Neuronal stem cell (in vitro differentiated cells): ENCODE measurements at regions not wholly inside any gene's neighbourhood (a gene's known extent, or its start where the extent isn't known, plus 50 kb on each side); places are given as distances from the start of the nearest gene placed in this dataset.

Experiments
- DNase-seq: peaks from one replicate; pipeline ENCODE4 v3.0.0-alpha.2; 2013; ENCODE audit warnings: low spot score
- H2AFZ ChIP-seq: one replicate; pipeline ENCODE4 v1.6.1; 2013; ENCODE audit warnings: mild to moderate bottlenecking, low read length, inconsistent platforms
- H2AK5ac ChIP-seq: 2 replicates; pipeline ENCODE4 v1.6.1; 2013; ENCODE audit warnings: low read depth, mild to moderate bottlenecking, inconsistent platforms, low read length, moderate library complexity, mixed read lengths
- H2BK120ac ChIP-seq: 2 replicates; pipeline ENCODE4 v1.6.1; 2013; ENCODE audit warnings: low read depth, mild to moderate bottlenecking, inconsistent platforms, low read length, moderate library complexity, mixed read lengths
- H2BK12ac ChIP-seq: one replicate; pipeline ENCODE4 v1.6.1; 2013; ENCODE audit warnings: low read length, inconsistent platforms
- H2BK15ac ChIP-seq: 2 replicates; pipeline ENCODE4 v1.6.1; 2013; ENCODE audit warnings: mild to moderate bottlenecking, low read length, inconsistent platforms, mixed read lengths
- H2BK5ac ChIP-seq: one replicate; pipeline ENCODE4 v1.6.1; 2013; ENCODE audit warnings: inconsistent platforms, mild to moderate bottlenecking, low read length, moderate library complexity
- H3K14ac ChIP-seq: one replicate; pipeline ENCODE4 v1.6.1; 2013; ENCODE audit warnings: low read length, inconsistent platforms
- H3K18ac ChIP-seq: 2 replicates; pipeline ENCODE4 v1.6.1; 2013; ENCODE audit warnings: low read length, inconsistent platforms
- H3K23ac ChIP-seq: 2 replicates; pipeline ENCODE4 v1.6.1; 2013; ENCODE audit warnings: low read depth, mild to moderate bottlenecking, mixed read lengths, low read length, inconsistent platforms; ENCODE audit not compliant: poor library complexity
- H3K27ac ChIP-seq: replicated peaks from 3 replicates; pipeline ENCODE4 v1.5.1; 2013; ENCODE audit warnings: low read length, inconsistent platforms
- H3K27me3 ChIP-seq, 3 experiments: 2 replicates each; pipeline ENCODE4 v1.6.1; 2013; ENCODE audit warnings: low read length in 3 of 3, mild to moderate bottlenecking in 2 of 3, inconsistent platforms in 1 of 3, low read depth in 1 of 3, mixed read lengths in 1 of 3, moderate library complexity in 1 of 3; ENCODE audit not compliant: control insufficient read depth in 3 of 3, insufficient read depth in 3 of 3
- H3K36me3 ChIP-seq, 2 donors: replicated peaks in 1 of 2; 2 replicates each; pipeline ENCODE4 v1.6.1; 2013; ENCODE audit warnings: low read length in 2 of 2; ENCODE audit not compliant: control insufficient read depth in 2 of 2, insufficient read depth in 2 of 2
- H3K4ac ChIP-seq: 2 replicates; pipeline ENCODE4 v1.6.1; 2013; ENCODE audit warnings: inconsistent platforms, mild to moderate bottlenecking, low read length, moderate library complexity
- H3K4me1 ChIP-seq, 2 donors: 1 replicate in 1 of 2; 2 replicates in 1 of 2; pipeline ENCODE4 v1.6.1; 2013; ENCODE audit warnings: low read length in 2 of 2, low read depth in 1 of 2; ENCODE audit not compliant: control insufficient read depth in 2 of 2, insufficient read depth in 1 of 2
- H3K4me2 ChIP-seq: one replicate; pipeline ENCODE4 v1.6.1; 2013; ENCODE audit warnings: mild to moderate bottlenecking, low read length, inconsistent platforms; ENCODE audit not compliant: insufficient read depth, poor library complexity, severe bottlenecking
- H3K4me3 ChIP-seq, 2 donors: 2 replicates each; pipeline ENCODE4 v1.5.1; 2013; ENCODE audit warnings: low read length in 2 of 2, mild to moderate bottlenecking in 2 of 2, inconsistent platforms in 1 of 2, moderate library complexity in 1 of 2
- H3K79me1 ChIP-seq: one replicate; pipeline ENCODE4 v1.6.1; 2013; ENCODE audit warnings: low read depth, mild to moderate bottlenecking, inconsistent platforms, low read length, moderate library complexity
- H3K9ac ChIP-seq: one replicate; pipeline ENCODE4 v1.6.1; 2013; ENCODE audit warnings: mild to moderate bottlenecking, low read depth, low read length, inconsistent platforms; ENCODE audit not compliant: poor library complexity
- H3K9me3 ChIP-seq, 2 donors: replicated peaks in 1 of 2; 2 replicates each; pipeline versions ENCODE3 to v1.6.1; 2013; ENCODE audit warnings: low read length in 2 of 2, mild to moderate bottlenecking in 2 of 2, inconsistent platforms in 1 of 2, low read depth in 1 of 2, mixed read lengths in 1 of 2, moderate library complexity in 1 of 2; ENCODE audit not compliant: control insufficient read depth in 2 of 2, insufficient read depth in 1 of 2
- H4K8ac ChIP-seq: one replicate; pipeline ENCODE4 v1.6.1; 2013; ENCODE audit warnings: low read depth, mild to moderate bottlenecking, inconsistent platforms, low read length, moderate library complexity
- H4K91ac ChIP-seq: one replicate; pipeline ENCODE4 v1.6.1; 2013; ENCODE audit warnings: low read length, low read depth, mild to moderate bottlenecking, inconsistent platforms; ENCODE audit not compliant: poor library complexity
- WGBS, 2 donors: extraction: QIAGEN DNeasy Blood & Tissue Kit; methylation state at CpG; one replicate each; pipeline ENCODE4 v1.1.7; 2013; ENCODE audit warnings: missing lambda C conversion rate in 2 of 2, mixed read lengths in 1 of 2; ENCODE audit not compliant: insufficient read length in 2 of 2, insufficient replicate concordance in 1 of 2; ENCODE audit errors: extremely low coverage in 2 of 2; 5-methylcytosine and 5-hydroxymethylcytosine counted together

GRCh38 chrX:38861489-38861888 is 60.2 kb downstream of the MID1IP1 start:
- no peaks in the 10 kb centered on the region for H3K9me3 ChIP-seq
- no peak overlapping the region for H4K91ac ChIP-seq
- no peak overlapping the region for H3K18ac ChIP-seq
- no peaks in the 10 kb centered on the region for H3K79me1 ChIP-seq
- no CpG with 5 or more reads among the region's 2 CpGs for WGBS, 2 donors
- H4K8ac ChIP-seq: no peak overlapping the region
- no peak overlapping the region for H2AFZ ChIP-seq
- no peak overlapping the region for H2BK120ac ChIP-seq
- no peaks in the 10 kb centered on the region for H3K36me3 ChIP-seq
- no peak overlapping the region for H2BK15ac ChIP-seq
- H3K4me2 ChIP-seq: no peak overlapping the region
- no peak overlapping the region for H3K23ac ChIP-seq
- no peak overlapping the region for H2BK12ac ChIP-seq
- peaks cover 0 to 6% (median 0%) of the 10 kb centered on the region in 3 experiments for H3K27me3 ChIP-seq
- no peak overlapping the region for H3K27ac ChIP-seq
- DNase-seq: no peak
- no peaks in the 10 kb centered on the region for H3K4me1 ChIP-seq
- no peak overlapping the region for H2BK5ac ChIP-seq
- H2AK5ac ChIP-seq: no peak overlapping the region
- H3K9ac ChIP-seq: no peak overlapping the region
- no peak overlapping the region for H3K4ac ChIP-seq
- H3K4me3 ChIP-seq: no peak overlapping the region
- no peak overlapping the region for H3K14ac ChIP-seq

- H3K79me1 ChIP-seq: no peaks in the 10 kb centered on the region
- no peak overlapping the region for H2BK15ac ChIP-seq
- no peak overlapping the region for H2BK5ac ChIP-seq
- no CpG with 5 or more reads among the region's 3 CpGs for WGBS, 2 donors
- no peak overlapping the region for H3K27ac ChIP-seq
- no peaks in the 10 kb centered on the region for H3K9me3 ChIP-seq
- no peak overlapping the region for H3K23ac ChIP-seq
- H3K4ac ChIP-seq: no peak overlapping the region
- H3K27me3 ChIP-seq: peaks cover 0 to 6% (median 0%) of the 10 kb centered on the region in 3 experiments
- DNase-seq: no peak
- no peak overlapping the region for H4K91ac ChIP-seq
- H2BK120ac ChIP-seq: no peak overlapping the region
- H4K8ac ChIP-seq: no peak overlapping the region
- H3K18ac ChIP-seq: no peak overlapping the region
- H3K36me3 ChIP-seq: no peaks in the 10 kb centered on the region
- no peak overlapping the region for H2BK12ac ChIP-seq
- no peak overlapping the region for H3K4me2 ChIP-seq
- H3K9ac ChIP-seq: no peak overlapping the region
- H2AFZ ChIP-seq: no peak overlapping the region
- H3K4me3 ChIP-seq: no peak overlapping the region
- no peaks in the 10 kb centered on the region for H3K4me1 ChIP-seq
- no peak overlapping the region for H3K14ac ChIP-seq
- H2AK5ac ChIP-seq: no peak overlapping the region
Observed at GRCh38 chrX:38862100-38862499, 60.8 kb downstream of the MID1IP1 start.

GRCh38 chrX:38864165-38864564 is 62.9 kb downstream of the MID1IP1 start:
- Histone ChIP-seq H3K27me3 (peaks cover 0 to 6% (median 0%) of the 10 kb centered on the region in 3 experiments), H3K14ac (no peak overlapping the region), H2AFZ (no peak overlapping the region), H3K27ac (no peak overlapping the region), H4K8ac (no peak overlapping the region), H2BK15ac (no peak overlapping the region), H3K79me1 (no peaks in the 10 kb centered on the region), H3K9ac (no peak overlapping the region), H2AK5ac (no peak overlapping the region), H4K91ac (no peak overlapping the region), H3K4me1 (no peaks in the 10 kb centered on the region), H3K4me3 (no peak overlapping the region), H3K18ac (no peak overlapping the region), H3K4ac (no peak overlapping the region), H2BK5ac (no peak overlapping the region), H3K4me2 (no peak overlapping the region), H2BK12ac (no peak overlapping the region), H3K23ac (no peak overlapping the region), H3K9me3 (no peaks in the 10 kb centered on the region), H3K36me3 (no peaks in the 10 kb centered on the region), H2BK120ac (no peak overlapping the region)
- DNase-seq: no peak
- no CpG with 5 or more reads among the region's 1 CpG for WGBS, 2 donors

GRCh38 chrX:38868321-38868720 is 67.1 kb downstream of the MID1IP1 start:
- H3K18ac ChIP-seq: no peak overlapping the region
- no peaks in the 10 kb centered on the region for H3K9me3 ChIP-seq
- no peaks in the 10 kb centered on the region for H3K36me3 ChIP-seq
- no peak overlapping the region for H2BK15ac ChIP-seq
- H3K79me1 ChIP-seq: no peaks in the 10 kb centered on the region
- peaks cover 0 to 4% (median 0%) of the 10 kb centered on the region in 3 experiments for H3K27me3 ChIP-seq
- H3K27ac ChIP-seq: no peak overlapping the region
- no peak overlapping the region for H2AK5ac ChIP-seq
- H3K23ac ChIP-seq: no peak overlapping the region
- H3K4ac ChIP-seq: no peak overlapping the region
- H2BK120ac ChIP-seq: no peak overlapping the region
- H2AFZ ChIP-seq: no peak overlapping the region
- no CpG with 5 or more reads among the region's 6 CpGs for WGBS, 2 donors
- H3K14ac ChIP-seq: no peak overlapping the region
- H3K4me2 ChIP-seq: no peak overlapping the region
- H2BK12ac ChIP-seq: no peak overlapping the region
- no peak for DNase-seq
- H3K4me1 ChIP-seq: peaks cover 0 to 4% of the 10 kb centered on the region in 2 donors
- no peak overlapping the region for H4K91ac ChIP-seq
- H2BK5ac ChIP-seq: no peak overlapping the region
- no peak overlapping the region for H4K8ac ChIP-seq
- H3K9ac ChIP-seq: no peak overlapping the region
- H3K4me3 ChIP-seq: no peak overlapping the region
